Germinal center (tissue), 1 donor: ENCODE measurements at regions not wholly inside any gene's neighbourhood (a gene's known extent, or its start where the extent isn't known, plus 50 kb on each side); places are given as distances from the start of the nearest gene placed in this dataset.

ENCODE experiments used
- DNase-seq: peaks from one replicate; pipeline ENCODE4 v3.0.0; 2012; ENCODE audit warnings: mixed read lengths, low spot score

- no peak for DNase-seq
These were observed 372.5 kb upstream of the C1orf174 start for GRCh38 chr1:4272568-4272967.

- DNase-seq: no peak
These were observed 373.2 kb upstream of the C1orf174 start for GRCh38 chr1:4273243-4273642.

GRCh38 chr1:4273747-4274146 is 373.7 kb upstream of the C1orf174 start:
- no peak for DNase-seq

GRCh38 chr1:4275083-4275482 is 375.0 kb upstream of the C1orf174 start:
- no peak for DNase-seq

GRCh38 chr1:4276238-4276637 is 376.2 kb upstream of the C1orf174 start:
- DNase-seq: no peak

- no peak for DNase-seq
These were observed 376.8 kb upstream of the AJAP1 start for GRCh38 chr1:4277598-4277997.

GRCh38 chr1:4284976-4285375 is 369.4 kb upstream of the AJAP1 start:
- no peak for DNase-seq

GRCh38 chr1:4292861-4293260 is 361.5 kb upstream of the AJAP1 start:
- no peak for DNase-seq

- DNase-seq: no peak
These were observed 355.9 kb upstream of the AJAP1 start for GRCh38 chr1:4298361-4299083.

- no peak for DNase-seq
These were observed 353.4 kb upstream of the AJAP1 start for GRCh38 chr1:4301007-4301406.

GRCh38 chr1:4303303-4303702 is 351.1 kb upstream of the AJAP1 start:
- DNase-seq: no peak

GRCh38 chr1:4305526-4306301 is 348.7 kb upstream of the AJAP1 start:
- no peak for DNase-seq

GRCh38 chr1:4306559-4307467 is 347.6 kb upstream of the AJAP1 start:
- no peak for DNase-seq

GRCh38 chr1:4307468-4307845 is 347.0 kb upstream of the AJAP1 start:
- DNase-seq: no peak

GRCh38 chr1:4307911-4308545 is 346.4 kb upstream of the AJAP1 start:
- no peak for DNase-seq

- no peak for DNase-seq
These were observed 345.6 kb upstream of the AJAP1 start for GRCh38 chr1:4308806-4309205.

GRCh38 chr1:4309676-4310320 is 344.6 kb upstream of the AJAP1 start:
- no peak for DNase-seq

GRCh38 chr1:4310396-4310923 is 343.9 kb upstream of the AJAP1 start:
- no peak for DNase-seq

GRCh38 chr1:4312024-4312423 is 342.4 kb upstream of the AJAP1 start:
- DNase-seq: no peak

GRCh38 chr1:4315202-4315601 is 339.2 kb upstream of the AJAP1 start:
- DNase-seq: no peak

- DNase-seq: no peak
These were observed 337.2 kb upstream of the AJAP1 start for GRCh38 chr1:4317207-4317606.
